ENCODE measurements at regions not wholly inside any gene's neighbourhood (a gene's known extent, or its start where the extent isn't known, plus 50 kb on each side); places are given as distances from the start of the nearest gene placed in this dataset.
"Not testable (repeated sequence)": the region's sequence is repeated elsewhere in the genome, so short reads cannot be mapped to it uniquely, and the experiment has no call there.

- Histone ChIP-seq H3K27me3 (no peaks in the 10 kb centered on the region), H3K4me1 (ENCODE audit: insufficient read depth) (no peaks in the 10 kb centered on the region), H3K9me3 (no peaks in the 10 kb centered on the region), H3K27ac (no peak overlapping the region), H3K36me3 (no peaks in the 10 kb centered on the region), H3K4me3 (no peak overlapping the region)
- DNase-seq, result no peak
- WGBS, 3 donors, result 52 to 75% (median 59%) methylated on average over 2 of the region's 2 CpGs
- intact Hi-C loops (cut with DNase I), result no loop called here
- TF ChIP-seq EP300 (IDR thresholded peaks at IDR 0.05) (no peak), CTCF (IDR thresholded peaks at IDR 0.05) (no peak), POLR2A (IDR thresholded peaks at IDR 0.05) (no peak)
These were observed 474.4 kb downstream of the RAPGEF2 start for GRCh38 chr4:159577241-159577640.

GRCh38 chr4:159582685-159583084, 479.8 kb downstream of the RAPGEF2 start:
- no peak for DNase-seq

GRCh38 chr4:159592898-159593556, 490.1 kb downstream of the RAPGEF2 start:
- no peaks in the 10 kb centered on the region for H3K4me1 ChIP-seq (ENCODE audit: insufficient read depth)
- no peaks in the 10 kb centered on the region for H3K27me3 ChIP-seq
- H3K9me3 ChIP-seq, result no peaks in the 10 kb centered on the region
- H3K36me3 ChIP-seq, result no peaks in the 10 kb centered on the region
- no peak overlapping the region for H3K27ac ChIP-seq
- intact Hi-C loops (cut with DNase I), result no loop called here
- no peak for DNase-seq
- no peak overlapping the region for H3K4me3 ChIP-seq
- WGBS, 3 donors, result 67 to 73% (median 68%) methylated on average over 2 of the region's 2 CpGs
- no peak for TF ChIP-seq CTCF (IDR thresholded peaks at IDR 0.05)
- no peak for TF ChIP-seq EP300 (IDR thresholded peaks at IDR 0.05)
- no peak for TF ChIP-seq POLR2A (IDR thresholded peaks at IDR 0.05)

More at GRCh38 chr4:159582685-159583084, 479.8 kb downstream of the RAPGEF2 start:
- intact Hi-C loops (cut with DNase I), result no loop called here
- no peaks in the 10 kb centered on the region for H3K36me3 ChIP-seq
- H3K27ac ChIP-seq, result no peak overlapping the region
- no peak overlapping the region for H3K4me3 ChIP-seq
- TF ChIP-seq EP300 (IDR thresholded peaks at IDR 0.05), result no peak
- no peak for TF ChIP-seq CTCF (IDR thresholded peaks at IDR 0.05)
- TF ChIP-seq POLR2A (IDR thresholded peaks at IDR 0.05), result no peak
- H3K4me1 ChIP-seq (ENCODE audit: insufficient read depth), result no peaks in the 10 kb centered on the region
- H3K9me3 ChIP-seq, result no peaks in the 10 kb centered on the region
- H3K27me3 ChIP-seq, result no peaks in the 10 kb centered on the region

- TF ChIP-seq POLR2A (IDR thresholded peaks at IDR 0.05), result no peak
- H3K36me3 ChIP-seq, result no peaks in the 10 kb centered on the region
- no peak for DNase-seq
- H3K4me1 ChIP-seq (ENCODE audit: insufficient read depth), result no peaks in the 10 kb centered on the region
- no peak overlapping the region for H3K27ac ChIP-seq
- intact Hi-C loops (cut with DNase I), result no loop called here
- H3K4me3 ChIP-seq, result no peak overlapping the region
- H3K9me3 ChIP-seq, result no peaks in the 10 kb centered on the region
- 5 to 14% (median 10%) methylated on average over 4 of the region's 4 CpGs for WGBS, 3 donors
- H3K27me3 ChIP-seq, result no peaks in the 10 kb centered on the region
These were observed 490.8 kb downstream of the RAPGEF2 start for GRCh38 chr4:159593681-159594080.

- intact Hi-C loops (cut with DNase I), result no loop called here
These were observed 491.7 kb downstream of the RAPGEF2 start for GRCh38 chr4:159594576-159594975.

GRCh38 chr4:159595101-159595500, 492.2 kb downstream of the RAPGEF2 start:
- H3K9me3 ChIP-seq; H3K27ac ChIP-seq; H3K36me3 ChIP-seq; DNase-seq; intact Hi-C loops (cut with DNase I); H3K4me1 ChIP-seq (ENCODE audit: insufficient read depth); H3K4me3 ChIP-seq; H3K27me3 ChIP-seq: not testable (repeated sequence)
- WGBS, 3 donors, result 68 to 89% (median 76%) methylated on average over 4 of the region's 4 CpGs

More at GRCh38 chr4:159594576-159594975, 491.7 kb downstream of the RAPGEF2 start:
- Histone ChIP-seq H3K36me3 (no peaks in the 10 kb centered on the region), H3K27ac (no peak overlapping the region), H3K9me3 (no peaks in the 10 kb centered on the region), H3K4me3 (no peak overlapping the region), H3K27me3 (no peaks in the 10 kb centered on the region), H3K4me1 (ENCODE audit: insufficient read depth) (no peaks in the 10 kb centered on the region)
- TF ChIP-seq POLR2A (IDR thresholded peaks at IDR 0.05) (no peak), CTCF (IDR thresholded peaks at IDR 0.05) (no peak), EP300 (IDR thresholded peaks at IDR 0.05) (no peak)
- DNase-seq, result no peak
- 39 to 79% (median 72%) methylated on average over 2 of the region's 2 CpGs for WGBS, 3 donors

Measured in ovary (tissue), 7 donors.